ENCODE measurements at regions not wholly inside any gene's neighbourhood (a gene's known extent, or its start where the extent isn't known, plus 50 kb on each side); places are given as distances from the start of the nearest gene placed in this dataset.

- Histone ChIP-seq H3K9ac (ENCODE audit: low read length) (no peak overlapping the region), H3K9me2 (replicated peaks; ENCODE audit: insufficient read depth, low read length) (no peaks in the 10 kb centered on the region), H4K20me1 (ENCODE audit: insufficient read depth, low read length) (no peaks in the 10 kb centered on the region), H3K4me3 (ENCODE audit: low read length) (no peak overlapping the region), H2AFZ (ENCODE audit: low read length) (no peak overlapping the region), H3K27me3 (replicated peaks; ENCODE audit: insufficient read depth, low read length) (no peaks in the 10 kb centered on the region), H3F3A (ENCODE audit: insufficient read depth, low read length) (no peaks in the 10 kb centered on the region), H3K9me3 (replicated peaks; ENCODE audit: insufficient read depth, low read length) (no peaks in the 10 kb centered on the region), H3K4me1 (ENCODE audit: low read length) (no peaks in the 10 kb centered on the region), H3K36me3 (replicated peaks; ENCODE audit: insufficient read depth, low read length) (no peaks in the 10 kb centered on the region), H3K79me2 (ENCODE audit: low read length) (no peaks in the 10 kb centered on the region), H3K27ac (ENCODE audit: low read length) (no peak overlapping the region), H3K4me2 (ENCODE audit: low read depth, low read length) (no peak overlapping the region)
- DNase-seq, result no peak
- TF ChIP-seq CTCF (IDR thresholded peaks at IDR 0.05; ENCODE audit: low read length) (no peak), EZH2phosphoT487 (IDR thresholded peaks at IDR 0.05; ENCODE audit: low read length) (no peak), EZH2 (optimal IDR thresholded peaks at IDR 0.05; ENCODE audit: low read depth, low read length) (no peak)
Measured at GRCh38 chr16:52743707-52744106, 196.8 kb upstream of the TOX3 start.

GRCh38 chr16:52742608-52743170 lies 195.7 kb upstream of the TOX3 start:
- H3K27me3 ChIP-seq (replicated peaks; ENCODE audit: insufficient read depth, low read length), result no peaks in the 10 kb centered on the region
- no peak overlapping the region for H3K4me2 ChIP-seq (ENCODE audit: low read depth, low read length)
- H3K27ac ChIP-seq (ENCODE audit: low read length), result no peak overlapping the region
- H3K79me2 ChIP-seq (ENCODE audit: low read length), result no peaks in the 10 kb centered on the region
- no peak overlapping the region for H2AFZ ChIP-seq (ENCODE audit: low read length)
- no peaks in the 10 kb centered on the region for H4K20me1 ChIP-seq (ENCODE audit: insufficient read depth, low read length)
- no peaks in the 10 kb centered on the region for H3K4me1 ChIP-seq (ENCODE audit: low read length)
- H3K36me3 ChIP-seq (replicated peaks; ENCODE audit: insufficient read depth, low read length), result no peaks in the 10 kb centered on the region
- no peaks in the 10 kb centered on the region for H3K9me2 ChIP-seq (replicated peaks; ENCODE audit: insufficient read depth, low read length)
- H3K9ac ChIP-seq (ENCODE audit: low read length), result no peak overlapping the region
- no peak overlapping the region for H3K4me3 ChIP-seq (ENCODE audit: low read length)
- TF ChIP-seq EZH2phosphoT487 (IDR thresholded peaks at IDR 0.05; ENCODE audit: low read length) (no peak), EZH2 (optimal IDR thresholded peaks at IDR 0.05; ENCODE audit: low read depth, low read length) (no peak), CTCF (IDR thresholded peaks at IDR 0.05; ENCODE audit: low read length) (no peak)
- no peak for DNase-seq
- H3K9me3 ChIP-seq (replicated peaks; ENCODE audit: insufficient read depth, low read length), result no peaks in the 10 kb centered on the region
- H3F3A ChIP-seq (ENCODE audit: insufficient read depth, low read length), result no peaks in the 10 kb centered on the region

- Histone ChIP-seq H3K9me2 (replicated peaks; ENCODE audit: insufficient read depth, low read length) (no peaks in the 10 kb centered on the region), H3K36me3 (replicated peaks; ENCODE audit: insufficient read depth, low read length) (no peaks in the 10 kb centered on the region), H3K9me3 (replicated peaks; ENCODE audit: insufficient read depth, low read length) (no peaks in the 10 kb centered on the region), H2AFZ (ENCODE audit: low read length) (no peak overlapping the region), H3K27ac (ENCODE audit: low read length) (no peak overlapping the region), H3K4me1 (ENCODE audit: low read length) (no peaks in the 10 kb centered on the region), H4K20me1 (ENCODE audit: insufficient read depth, low read length) (no peaks in the 10 kb centered on the region), H3K27me3 (replicated peaks; ENCODE audit: insufficient read depth, low read length) (no peaks in the 10 kb centered on the region), H3F3A (ENCODE audit: insufficient read depth, low read length) (no peaks in the 10 kb centered on the region), H3K79me2 (ENCODE audit: low read length) (no peaks in the 10 kb centered on the region), H3K4me2 (ENCODE audit: low read depth, low read length) (no peak overlapping the region), H3K4me3 (ENCODE audit: low read length) (no peak overlapping the region), H3K9ac (ENCODE audit: low read length) (no peak overlapping the region)
- no peak for TF ChIP-seq CTCF (IDR thresholded peaks at IDR 0.05; ENCODE audit: low read length)
- no peak for TF ChIP-seq EZH2 (optimal IDR thresholded peaks at IDR 0.05; ENCODE audit: low read depth, low read length)
- TF ChIP-seq EZH2phosphoT487 (IDR thresholded peaks at IDR 0.05; ENCODE audit: low read length), result no peak
- no peak for DNase-seq
Measured at GRCh38 chr16:52742052-52742451, 195.1 kb upstream of the TOX3 start.
